Activated T-helper 17 cell treated with anti-CD3 and anti-CD28 coated beads, Interleukin-2, amount 50 U/mL, for 72 hours (primary cell): ENCODE measurements at regions not wholly inside any gene's neighbourhood (a gene's known extent, or its start where the extent isn't known, plus 50 kb on each side); places are given as distances from the start of the nearest gene placed in this dataset.
"Not testable (repeated sequence)": the region's sequence is repeated elsewhere in the genome, so short reads cannot be mapped to it uniquely, and the experiment has no call there.

Experiments used
- ATAC-seq: fragments of 150-1000 bp; cut with Tn5 transposase; replicated peaks from 2 replicates; pipeline ENCODE4 v1.10.0; 2021; ENCODE audit warnings: mild to moderate bottlenecking, moderate library complexity
- H3K27ac Mint-ChIP-seq: one replicate; pipeline ENCODE4 v1.8.0; 2022; ENCODE audit warnings: mixed read lengths
- H3K27me3 Mint-ChIP-seq: one replicate; pipeline ENCODE4 v1.8.0; 2022; ENCODE audit warnings: mixed read lengths
- H3K36me3 Mint-ChIP-seq: one replicate; pipeline ENCODE4 v1.8.0; 2022; ENCODE audit warnings: low read depth, mild to moderate bottlenecking, mixed read lengths
- H3K4me1 Mint-ChIP-seq: one replicate; pipeline ENCODE4 v1.8.0; 2022; ENCODE audit warnings: mixed read lengths
- H3K4me3 Mint-ChIP-seq: one replicate; pipeline ENCODE4 v1.8.0; 2022; ENCODE audit warnings: mild to moderate bottlenecking, mixed read lengths
- H3K9me3 Mint-ChIP-seq: one replicate; pipeline ENCODE4 v1.8.0; 2022; ENCODE audit warnings: mixed read lengths

- H3K27ac Mint-ChIP-seq, H3K36me3 Mint-ChIP-seq, H3K4me1 Mint-ChIP-seq, H3K4me3 Mint-ChIP-seq, H3K9me3 Mint-ChIP-seq, ATAC-seq, H3K27me3 Mint-ChIP-seq: not testable (repeated sequence)
Observed at GRCh38 chr4:155574329-155574728, 92.3 kb upstream of the GUCY1A1 start.

GRCh38 chr4:155573126-155573525 is 93.5 kb upstream of the GUCY1A1 start:
- no peak for ATAC-seq
- Mint-ChIP-seq H3K27ac (no peak overlapping the region), H3K27me3 (peaks cover 7% of the 10 kb centered on the region), H3K36me3 (no peaks in the 10 kb centered on the region), H3K9me3 (peaks cover 4% of the 10 kb centered on the region), H3K4me1 (no peaks in the 10 kb centered on the region), H3K4me3 (no peak overlapping the region)

GRCh38 chr4:155572106-155572703 is 94.4 kb upstream of the GUCY1A1 start:
- Mint-ChIP-seq H3K4me1 (no peaks in the 10 kb centered on the region), H3K27ac (no peak overlapping the region), H3K4me3 (no peak overlapping the region), H3K27me3 (peaks cover 7% of the 10 kb centered on the region), H3K9me3 (peaks cover 4% of the 10 kb centered on the region), H3K36me3 (no peaks in the 10 kb centered on the region)
- ATAC-seq: no peak

- Mint-ChIP-seq H3K27me3 (peaks cover 7% of the 10 kb centered on the region), H3K36me3 (no peaks in the 10 kb centered on the region), H3K4me3 (no peak overlapping the region), H3K9me3 (peaks cover 4% of the 10 kb centered on the region), H3K4me1 (no peaks in the 10 kb centered on the region), H3K27ac (no peak overlapping the region)
- no peak for ATAC-seq
Observed at GRCh38 chr4:155571184-155571944, 95.3 kb upstream of the GUCY1A1 start.

- H3K27ac Mint-ChIP-seq: no peak overlapping the region
- peaks cover 4% of the 10 kb centered on the region for H3K9me3 Mint-ChIP-seq
- no peaks in the 10 kb centered on the region for H3K4me1 Mint-ChIP-seq
- no peak for ATAC-seq
- peaks cover 7% of the 10 kb centered on the region for H3K27me3 Mint-ChIP-seq
- no peaks in the 10 kb centered on the region for H3K36me3 Mint-ChIP-seq
- no peak overlapping the region for H3K4me3 Mint-ChIP-seq
Observed at GRCh38 chr4:155570661-155571060, 96.0 kb upstream of the GUCY1A1 start.

GRCh38 chr4:155569960-155570515 is 96.6 kb upstream of the GUCY1A1 start:
- H3K27me3 Mint-ChIP-seq: peaks cover 7% of the 10 kb centered on the region
- no peaks in the 10 kb centered on the region for H3K4me1 Mint-ChIP-seq
- H3K9me3 Mint-ChIP-seq: peaks cover 4% of the 10 kb centered on the region
- no peak overlapping the region for H3K27ac Mint-ChIP-seq
- no peak for ATAC-seq
- H3K4me3 Mint-ChIP-seq: no peak overlapping the region
- no peaks in the 10 kb centered on the region for H3K36me3 Mint-ChIP-seq

- Mint-ChIP-seq H3K36me3 (no peaks in the 10 kb centered on the region), H3K4me1 (no peaks in the 10 kb centered on the region), H3K9me3 (peaks cover 4% of the 10 kb centered on the region), H3K27me3 (peaks cover 7% of the 10 kb centered on the region), H3K27ac (no peak overlapping the region), H3K4me3 (no peak overlapping the region)
- no peak for ATAC-seq
Observed at GRCh38 chr4:155569471-155569870, 97.2 kb upstream of the GUCY1A1 start.

GRCh38 chr4:155568641-155569220 is 97.9 kb upstream of the GUCY1A1 start:
- Mint-ChIP-seq H3K36me3 (no peaks in the 10 kb centered on the region), H3K27me3 (peaks cover 7% of the 10 kb centered on the region), H3K4me3 (no peak overlapping the region), H3K9me3 (peaks cover 4% of the 10 kb centered on the region), H3K4me1 (no peaks in the 10 kb centered on the region), H3K27ac (no peak overlapping the region)
- ATAC-seq: no peak

GRCh38 chr4:155566354-155566753 is 100.3 kb upstream of the GUCY1A1 start:
- no peaks in the 10 kb centered on the region for H3K9me3 Mint-ChIP-seq
- H3K27ac Mint-ChIP-seq: no peak overlapping the region
- no peaks in the 10 kb centered on the region for H3K36me3 Mint-ChIP-seq
- H3K27me3 Mint-ChIP-seq: peaks cover 7% of the 10 kb centered on the region
- H3K4me3 Mint-ChIP-seq: no peak overlapping the region
- H3K4me1 Mint-ChIP-seq: no peaks in the 10 kb centered on the region
- ATAC-seq: no peak

GRCh38 chr4:155565776-155566175 is 100.9 kb upstream of the GUCY1A1 start:
- H3K4me3 Mint-ChIP-seq: no peak overlapping the region
- peaks cover 7% of the 10 kb centered on the region for H3K27me3 Mint-ChIP-seq
- H3K36me3 Mint-ChIP-seq: no peaks in the 10 kb centered on the region
- no peaks in the 10 kb centered on the region for H3K4me1 Mint-ChIP-seq
- H3K9me3 Mint-ChIP-seq: no peaks in the 10 kb centered on the region
- no peak for ATAC-seq
- H3K27ac Mint-ChIP-seq: no peak overlapping the region

GRCh38 chr4:155565330-155565729 is 101.3 kb upstream of the GUCY1A1 start:
- Mint-ChIP-seq H3K27me3 (peaks cover 5% of the 10 kb centered on the region), H3K4me3 (no peak overlapping the region), H3K9me3 (no peaks in the 10 kb centered on the region), H3K27ac (no peak overlapping the region), H3K36me3 (no peaks in the 10 kb centered on the region), H3K4me1 (no peaks in the 10 kb centered on the region)
- no peak for ATAC-seq

GRCh38 chr4:155564880-155565279 is 101.8 kb upstream of the GUCY1A1 start:
- no peak for ATAC-seq
- no peaks in the 10 kb centered on the region for H3K9me3 Mint-ChIP-seq
- no peak overlapping the region for H3K4me3 Mint-ChIP-seq
- H3K36me3 Mint-ChIP-seq: no peaks in the 10 kb centered on the region
- H3K27me3 Mint-ChIP-seq: peaks cover 4% of the 10 kb centered on the region
- H3K4me1 Mint-ChIP-seq: no peaks in the 10 kb centered on the region
- no peak overlapping the region for H3K27ac Mint-ChIP-seq

GRCh38 chr4:155564086-155564485 is 102.6 kb upstream of the GUCY1A1 start:
- Mint-ChIP-seq H3K9me3 (no peaks in the 10 kb centered on the region), H3K4me3 (no peak overlapping the region), H3K27ac (no peak overlapping the region), H3K4me1 (no peaks in the 10 kb centered on the region), H3K36me3 (no peaks in the 10 kb centered on the region), H3K27me3 (peaks cover 4% of the 10 kb centered on the region)
- ATAC-seq: no peak

- Mint-ChIP-seq H3K4me3 (no peak overlapping the region), H3K4me1 (no peaks in the 10 kb centered on the region), H3K36me3 (no peaks in the 10 kb centered on the region), H3K27ac (no peak overlapping the region), H3K9me3 (no peaks in the 10 kb centered on the region), H3K27me3 (peaks cover 4% of the 10 kb centered on the region)
- ATAC-seq: no peak
Observed at GRCh38 chr4:155559915-155560314, 106.7 kb upstream of the GUCY1A1 start.

- Mint-ChIP-seq H3K36me3 (no peaks in the 10 kb centered on the region), H3K27ac (no peak overlapping the region), H3K4me3 (no peak overlapping the region), H3K4me1 (no peaks in the 10 kb centered on the region), H3K9me3 (peaks cover 8% of the 10 kb centered on the region), H3K27me3 (peaks cover 7% of the 10 kb centered on the region)
- no peak for ATAC-seq
Observed at GRCh38 chr4:155552180-155552579, 114.5 kb upstream of the GUCY1A1 start.
